SK-N-SH treated with all-trans-retinoic acid at 6 μM for 48 hours (cell line): ENCODE measurements at regions not wholly inside any gene's neighbourhood (a gene's known extent, or its start where the extent isn't known, plus 50 kb on each side); places are given as distances from the start of the nearest gene placed in this dataset.
"Not testable (repeated sequence)": the region's sequence is repeated elsewhere in the genome, so short reads cannot be mapped to it uniquely, and the experiment has no call there.

Experiments
- ATAC-seq: fragments of 200-7000 bp; cut with Tn5 transposase; 3 replicates; pipeline ENCODE4 v1.9.1; 2020; ENCODE audit warnings: mild to moderate bottlenecking, moderate library complexity
- BACH2 ChIP-seq: fragments of 250-450 bp; sonication (Bioruptor Pico); IDR thresholded peaks from 2 replicates; pipeline ENCODE4 v1.9.0; 2021; ENCODE audit warnings: mild to moderate bottlenecking, borderline replicate concordance
- CREB5 ChIP-seq: fragments of 250-450 bp; sonication (Bioruptor Pico); IDR thresholded peaks from 2 replicates; pipeline ENCODE4 v1.5.1; 2020; ENCODE audit warnings: low read depth, mild to moderate bottlenecking, moderate library complexity
- CSDC2 ChIP-seq: fragments of 250-450 bp; sonication (Bioruptor Pico); IDR thresholded peaks from 2 replicates; pipeline ENCODE4 v1.5.0; 2020; ENCODE audit warnings: mild to moderate bottlenecking, moderate library complexity
- CSRNP3 ChIP-seq: fragments of 250-450 bp; sonication (Bioruptor Pico); IDR thresholded peaks from 2 replicates; pipeline ENCODE4 v1.5.1; 2021; ENCODE audit warnings: mild to moderate bottlenecking, moderate library complexity
- ESRRG ChIP-seq: fragments of 250-450 bp; sonication (Bioruptor Pico); IDR thresholded peaks from 2 replicates; pipeline ENCODE4 v1.6.1; 2021; ENCODE audit warnings: mild to moderate bottlenecking
- ISL1 ChIP-seq: fragments of 250-450 bp; sonication (Bioruptor Pico); IDR thresholded peaks from 2 replicates; pipeline ENCODE4 v2.1.2; 2022; ENCODE audit warnings: mild to moderate bottlenecking, moderate library complexity
- POU6F1 ChIP-seq: fragments of 250-450 bp; sonication (Bioruptor Pico); IDR thresholded peaks from 2 replicates; pipeline ENCODE4 v1.8.0; 2021; ENCODE audit warnings: low read depth, mild to moderate bottlenecking, moderate library complexity, borderline replicate concordance
- RARB ChIP-seq: fragments of 250-450 bp; sonication (Bioruptor Pico); IDR thresholded peaks from 2 replicates; pipeline ENCODE4 v1.8.0; 2021; ENCODE audit warnings: mild to moderate bottlenecking, moderate library complexity
- SNAI2 ChIP-seq: fragments of 250-450 bp; sonication (Bioruptor Pico); IDR thresholded peaks from 2 replicates; pipeline ENCODE4 v1.5.0; 2020; ENCODE audit warnings: mild to moderate bottlenecking, moderate library complexity
- TCF4 ChIP-seq: fragments of 250-450 bp; sonication (Bioruptor Pico); IDR thresholded peaks from 2 replicates; pipeline ENCODE4 v1.8.0; 2021; ENCODE audit warnings: mild to moderate bottlenecking, moderate library complexity, borderline replicate concordance
- ZC3H10 ChIP-seq: fragments of 250-450 bp; sonication (Bioruptor Pico); IDR thresholded peaks from 2 replicates; pipeline ENCODE4 v1.5.1; 2021; ENCODE audit warnings: mild to moderate bottlenecking, moderate library complexity
- ZFP3 ChIP-seq: fragments of 250-450 bp; sonication (Bioruptor Pico); IDR thresholded peaks from 2 replicates; pipeline ENCODE4 v1.5.0; 2020; ENCODE audit warnings: mild to moderate bottlenecking, moderate library complexity
- ZFP30 ChIP-seq: fragments of 450-650 bp; formaldehyde crosslinking; IDR thresholded peaks from 2 replicates; pipeline ENCODE4 v1.5.0; 2022; ENCODE audit warnings: mild to moderate bottlenecking, moderate library complexity
- ZNF565 ChIP-seq: fragments of 450-650 bp; formaldehyde crosslinking; conservative IDR thresholded peaks from 2 replicates; pipeline ENCODE4 v1.5.0; 2020; ENCODE audit warnings: low read depth, mild to moderate bottlenecking, moderate library complexity
- ZNF8 ChIP-seq: fragments of 450-650 bp; formaldehyde crosslinking; IDR thresholded peaks from 2 replicates; pipeline ENCODE4 v1.5.0; 2020; ENCODE audit warnings: mild to moderate bottlenecking, moderate library complexity

GRCh38 chr12:31817120-31817519 is 88.3 kb upstream of the AMN1 start:
- no peak for ATAC-seq
- TF ChIP-seq ESRRG (CRISPR knock-in tag), result no peak
- TF ChIP-seq ZNF8, result no peak
- TF ChIP-seq ISL1, result no peak
- no peak for TF ChIP-seq CSRNP3 (CRISPR knock-in tag)
- no peak for TF ChIP-seq RARB

GRCh38 chr12:31815096-31815495 is 86.3 kb upstream of the AMN1 start:
- no peak for ATAC-seq
- no peak for TF ChIP-seq ZC3H10
- TF ChIP-seq ZFP3 (CRISPR knock-in tag), result no peak
- TF ChIP-seq CSRNP3 (CRISPR knock-in tag), result no peak
- no peak for TF ChIP-seq CSDC2 (CRISPR knock-in tag)
- no peak for TF ChIP-seq SNAI2
- no peak for TF ChIP-seq ZNF565 (CRISPR knock-in tag)
- no peak for TF ChIP-seq BACH2 (CRISPR knock-in tag)
- TF ChIP-seq ZNF8, result no peak

GRCh38 chr12:31813305-31813704 is 84.5 kb upstream of the AMN1 start:
- TF ChIP-seq CSRNP3 (CRISPR knock-in tag), result no peak
- TF ChIP-seq POU6F1, result no peak
- TF ChIP-seq RARB, result no peak
- TF ChIP-seq BACH2 (CRISPR knock-in tag), result no peak
- TF ChIP-seq TCF4, result no peak
- no peak for TF ChIP-seq ZFP30 (CRISPR knock-in tag)
- TF ChIP-seq ZFP3 (CRISPR knock-in tag), result no peak
- no peak for TF ChIP-seq CREB5 (CRISPR knock-in tag)
- TF ChIP-seq ZC3H10, result no peak
- no peak for TF ChIP-seq ESRRG (CRISPR knock-in tag)
- TF ChIP-seq SNAI2, result no peak
- no peak for ATAC-seq

GRCh38 chr12:31807773-31808097 is 78.9 kb upstream of the AMN1 start:
- no peak for TF ChIP-seq CREB5 (CRISPR knock-in tag)
- TF ChIP-seq, all 23 proteins: peak for 0
- ATAC-seq, result no peak

- not testable (repeated sequence) for ATAC-seq
Observed at GRCh38 chr12:31807081-31807772, 78.4 kb upstream of the AMN1 start.

- not testable (repeated sequence) for ATAC-seq
Observed at GRCh38 chr12:31805681-31806080, 76.9 kb upstream of the AMN1 start.

GRCh38 chr12:31804707-31805106 is 75.9 kb upstream of the AMN1 start:
- ATAC-seq, result not testable (repeated sequence)
